GM23338 (cell line): ENCODE measurements at regions not wholly inside any gene's neighbourhood (a gene's known extent, or its start where the extent isn't known, plus 50 kb on each side); places are given as distances from the start of the nearest gene placed in this dataset.

Experiments
- ATAC-seq: fragments of 200-7000 bp; cut with Tn5 transposase; 3 replicates; pipeline ENCODE4 v1.9.1; 2020
- DNase-seq: peaks from one replicate; pipeline ENCODE4 v3.0.0-alpha.2; 2015; ENCODE audit warnings: low spot score
- H2AFZ ChIP-seq: fragments of 200-600 bp; sonication (generic); 2 replicates; pipeline ENCODE4 v1.8.0; 2016; ENCODE audit warnings: antibody characterized with exemption, mild to moderate bottlenecking, moderate library complexity
- H3F3A ChIP-seq: fragments of 200-600 bp; sonication (generic); replicated peaks from 2 replicates; pipeline ENCODE4 v1.8.0; 2017; ENCODE audit warnings: antibody characterized with exemption, mixed run types, low read depth
- H3K27ac ChIP-seq: fragments of 200-600 bp; sonication (generic); 2 replicates; pipeline ENCODE4 v1.6.1; 2016; ENCODE audit warnings: low read depth
- H3K27me3 ChIP-seq: fragments of 200-600 bp; sonication (generic); 2 replicates; pipeline ENCODE4 v1.8.0; 2016; ENCODE audit warnings: mild to moderate bottlenecking, mixed run types, moderate library complexity; ENCODE audit not compliant: insufficient read depth
- H3K36me3 ChIP-seq: fragments of 200-600 bp; sonication (generic); 2 replicates; pipeline ENCODE4 v1.8.0; 2016; ENCODE audit warnings: mild to moderate bottlenecking; ENCODE audit not compliant: insufficient read depth
- H3K4me1 ChIP-seq: fragments of 200-600 bp; sonication (generic); 2 replicates; pipeline ENCODE4 v1.8.0; 2016; ENCODE audit warnings: mild to moderate bottlenecking, moderate library complexity; ENCODE audit not compliant: insufficient read depth
- H3K4me2 ChIP-seq: fragments of 200-600 bp; sonication (generic); 2 replicates; pipeline ENCODE4 v1.7.1; 2017; ENCODE audit warnings: mixed run types
- H3K4me3 ChIP-seq: fragments of 200-600 bp; sonication (generic); 2 replicates; pipeline ENCODE4 v1.6.1; 2016; ENCODE audit warnings: mixed run types
- H3K79me2 ChIP-seq: fragments of 200-600 bp; sonication (generic); replicated peaks from 2 replicates; pipeline ENCODE4 v1.8.0; 2017; ENCODE audit warnings: mild to moderate bottlenecking; ENCODE audit not compliant: insufficient read depth
- H3K9me2 ChIP-seq: fragments of 200-600 bp; sonication (generic); 2 replicates; pipeline ENCODE4 v1.8.0; 2017; ENCODE audit not compliant: insufficient read depth
- H4K20me1 ChIP-seq: fragments of 200-600 bp; sonication (generic); replicated peaks from 2 replicates; pipeline ENCODE4 v1.8.0; 2017; ENCODE audit warnings: mild to moderate bottlenecking; ENCODE audit not compliant: insufficient read depth
- H3K27ac Mint-ChIP-seq: 2 replicates; pipeline ENCODE4 v1.8.0; 2020; ENCODE audit warnings: inconsistent platforms, mild to moderate bottlenecking, moderate library complexity, mixed read lengths
- H3K27me3 Mint-ChIP-seq: 3 replicates; pipeline ENCODE4 v1.8.0; 2022; ENCODE audit warnings: low read depth, mild to moderate bottlenecking, moderate library complexity, mixed read lengths, inconsistent platforms; ENCODE audit not compliant: insufficient read depth, poor library complexity
- H3K36me3 Mint-ChIP-seq: 3 replicates; pipeline ENCODE4 v1.8.0; 2021; ENCODE audit warnings: low read depth, mild to moderate bottlenecking, inconsistent platforms, moderate library complexity, mixed read lengths
- H3K4me1 Mint-ChIP-seq: 3 replicates; pipeline ENCODE4 v1.8.0; 2020; ENCODE audit warnings: mild to moderate bottlenecking, inconsistent platforms, mixed read lengths
- H3K4me3 Mint-ChIP-seq: 3 replicates; pipeline ENCODE4 v1.8.0; 2021; ENCODE audit warnings: moderate library complexity, mild to moderate bottlenecking, inconsistent platforms, mixed read lengths
- H3K9me3 Mint-ChIP-seq: 3 replicates; pipeline ENCODE4 v1.8.0; 2020; ENCODE audit warnings: moderate library complexity, mild to moderate bottlenecking, inconsistent platforms, mixed read lengths
- CREB1 ChIP-seq: fragments of 250-450 bp; sonication (Bioruptor Pico); IDR thresholded peaks from 2 replicates; pipeline ENCODE4 v1.5.0; 2020; ENCODE audit warnings: low read depth, mild to moderate bottlenecking, moderate library complexity
- NANOG ChIP-seq: IDR thresholded peaks from 2 replicates; pipeline ENCODE4 v1.6.1; 2016; ENCODE audit warnings: antibody characterized with exemption, borderline replicate concordance
- POLR2AphosphoS5 ChIP-seq: IDR thresholded peaks from 2 replicates; pipeline ENCODE4 v1.6.1; 2016; ENCODE audit warnings: antibody characterized with exemption, low read depth
- STAT1 ChIP-seq: IDR thresholded peaks from one replicate; pipeline ENCODE4 v1.6.1; 2016; ENCODE audit warnings: antibody characterized with exemption; ENCODE audit not compliant: unreplicated experiment
- ZNF114 ChIP-seq: fragments of 250-450 bp; sonication (Bioruptor Pico); IDR thresholded peaks from 2 replicates; pipeline ENCODE4 v1.5.0; 2020; ENCODE audit warnings: mild to moderate bottlenecking, moderate library complexity
- ZNF331 ChIP-seq: fragments of 250-450 bp; sonication (Bioruptor Pico); IDR thresholded peaks from 2 replicates; pipeline ENCODE4 v1.5.0; 2020; ENCODE audit warnings: low read depth, mild to moderate bottlenecking, moderate library complexity
- TF ChIP-seq, protein P1 (sequence below): IDR thresholded peaks from 2 replicates; pipeline ENCODE4 v1.6.1; 2016; ENCODE audit warnings: antibody characterized with exemption
- TF ChIP-seq, protein P2 (sequence below): fragments of 250-450 bp; sonication (Bioruptor Pico); IDR thresholded peaks from 2 replicates; pipeline ENCODE4 v1.5.0; 2020; ENCODE audit warnings: mild to moderate bottlenecking, moderate library complexity

GRCh38 chr1:29907596-29907995, 671.3 kb downstream of the PTPRU start (continued):
- TF ChIP-seq STAT1: no peak
- no peak for TF ChIP-seq ZNF114 (CRISPR knock-in tag)
- no peak for TF ChIP-seq ZNF331 (CRISPR knock-in tag)
- TF ChIP-seq POLR2AphosphoS5: no peak
- TF ChIP-seq NANOG: no peak

- ATAC-seq: no peak
- Histone ChIP-seq H3K4me1 (peaks cover 5% of the 10 kb centered on the region), H3K79me2 (no peaks in the 10 kb centered on the region), H3K4me2 (no peak overlapping the region), H2AFZ (no peak overlapping the region), H3K27me3 (no peaks in the 10 kb centered on the region), H4K20me1 (no peaks in the 10 kb centered on the region), H3K27ac (no peak overlapping the region), H3F3A (no peaks in the 10 kb centered on the region), H3K36me3 (no peaks in the 10 kb centered on the region), H3K9me2 (no peaks in the 10 kb centered on the region), H3K4me3 (no peak overlapping the region)
- peaks cover under 1% of the 10 kb centered on the region; the same call in 1 of the 3 replicates for H3K9me3 Mint-ChIP-seq
- H3K4me1 Mint-ChIP-seq: peaks cover 16% of the 10 kb centered on the region
- DNase-seq: no peak
- no peak overlapping the region for H3K27ac Mint-ChIP-seq
- no peak for TF ChIP-seq ZNF331 (CRISPR knock-in tag)
- no peak for TF ChIP-seq CREB1 (CRISPR knock-in tag)
- TF ChIP-seq STAT1: no peak
- no peak for TF ChIP-seq ZNF114 (CRISPR knock-in tag)
- TF ChIP-seq NANOG: no peak
- TF ChIP-seq, protein P1, sequence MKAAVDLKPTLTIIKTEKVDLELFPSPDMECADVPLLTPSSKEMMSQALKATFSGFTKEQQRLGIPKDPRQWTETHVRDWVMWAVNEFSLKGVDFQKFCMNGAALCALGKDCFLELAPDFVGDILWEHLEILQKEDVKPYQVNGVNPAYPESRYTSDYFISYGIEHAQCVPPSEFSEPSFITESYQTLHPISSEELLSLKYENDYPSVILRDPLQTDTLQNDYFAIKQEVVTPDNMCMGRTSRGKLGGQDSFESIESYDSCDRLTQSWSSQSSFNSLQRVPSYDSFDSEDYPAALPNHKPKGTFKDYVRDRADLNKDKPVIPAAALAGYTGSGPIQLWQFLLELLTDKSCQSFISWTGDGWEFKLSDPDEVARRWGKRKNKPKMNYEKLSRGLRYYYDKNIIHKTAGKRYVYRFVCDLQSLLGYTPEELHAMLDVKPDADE: no peak
- TF ChIP-seq, protein P2, sequence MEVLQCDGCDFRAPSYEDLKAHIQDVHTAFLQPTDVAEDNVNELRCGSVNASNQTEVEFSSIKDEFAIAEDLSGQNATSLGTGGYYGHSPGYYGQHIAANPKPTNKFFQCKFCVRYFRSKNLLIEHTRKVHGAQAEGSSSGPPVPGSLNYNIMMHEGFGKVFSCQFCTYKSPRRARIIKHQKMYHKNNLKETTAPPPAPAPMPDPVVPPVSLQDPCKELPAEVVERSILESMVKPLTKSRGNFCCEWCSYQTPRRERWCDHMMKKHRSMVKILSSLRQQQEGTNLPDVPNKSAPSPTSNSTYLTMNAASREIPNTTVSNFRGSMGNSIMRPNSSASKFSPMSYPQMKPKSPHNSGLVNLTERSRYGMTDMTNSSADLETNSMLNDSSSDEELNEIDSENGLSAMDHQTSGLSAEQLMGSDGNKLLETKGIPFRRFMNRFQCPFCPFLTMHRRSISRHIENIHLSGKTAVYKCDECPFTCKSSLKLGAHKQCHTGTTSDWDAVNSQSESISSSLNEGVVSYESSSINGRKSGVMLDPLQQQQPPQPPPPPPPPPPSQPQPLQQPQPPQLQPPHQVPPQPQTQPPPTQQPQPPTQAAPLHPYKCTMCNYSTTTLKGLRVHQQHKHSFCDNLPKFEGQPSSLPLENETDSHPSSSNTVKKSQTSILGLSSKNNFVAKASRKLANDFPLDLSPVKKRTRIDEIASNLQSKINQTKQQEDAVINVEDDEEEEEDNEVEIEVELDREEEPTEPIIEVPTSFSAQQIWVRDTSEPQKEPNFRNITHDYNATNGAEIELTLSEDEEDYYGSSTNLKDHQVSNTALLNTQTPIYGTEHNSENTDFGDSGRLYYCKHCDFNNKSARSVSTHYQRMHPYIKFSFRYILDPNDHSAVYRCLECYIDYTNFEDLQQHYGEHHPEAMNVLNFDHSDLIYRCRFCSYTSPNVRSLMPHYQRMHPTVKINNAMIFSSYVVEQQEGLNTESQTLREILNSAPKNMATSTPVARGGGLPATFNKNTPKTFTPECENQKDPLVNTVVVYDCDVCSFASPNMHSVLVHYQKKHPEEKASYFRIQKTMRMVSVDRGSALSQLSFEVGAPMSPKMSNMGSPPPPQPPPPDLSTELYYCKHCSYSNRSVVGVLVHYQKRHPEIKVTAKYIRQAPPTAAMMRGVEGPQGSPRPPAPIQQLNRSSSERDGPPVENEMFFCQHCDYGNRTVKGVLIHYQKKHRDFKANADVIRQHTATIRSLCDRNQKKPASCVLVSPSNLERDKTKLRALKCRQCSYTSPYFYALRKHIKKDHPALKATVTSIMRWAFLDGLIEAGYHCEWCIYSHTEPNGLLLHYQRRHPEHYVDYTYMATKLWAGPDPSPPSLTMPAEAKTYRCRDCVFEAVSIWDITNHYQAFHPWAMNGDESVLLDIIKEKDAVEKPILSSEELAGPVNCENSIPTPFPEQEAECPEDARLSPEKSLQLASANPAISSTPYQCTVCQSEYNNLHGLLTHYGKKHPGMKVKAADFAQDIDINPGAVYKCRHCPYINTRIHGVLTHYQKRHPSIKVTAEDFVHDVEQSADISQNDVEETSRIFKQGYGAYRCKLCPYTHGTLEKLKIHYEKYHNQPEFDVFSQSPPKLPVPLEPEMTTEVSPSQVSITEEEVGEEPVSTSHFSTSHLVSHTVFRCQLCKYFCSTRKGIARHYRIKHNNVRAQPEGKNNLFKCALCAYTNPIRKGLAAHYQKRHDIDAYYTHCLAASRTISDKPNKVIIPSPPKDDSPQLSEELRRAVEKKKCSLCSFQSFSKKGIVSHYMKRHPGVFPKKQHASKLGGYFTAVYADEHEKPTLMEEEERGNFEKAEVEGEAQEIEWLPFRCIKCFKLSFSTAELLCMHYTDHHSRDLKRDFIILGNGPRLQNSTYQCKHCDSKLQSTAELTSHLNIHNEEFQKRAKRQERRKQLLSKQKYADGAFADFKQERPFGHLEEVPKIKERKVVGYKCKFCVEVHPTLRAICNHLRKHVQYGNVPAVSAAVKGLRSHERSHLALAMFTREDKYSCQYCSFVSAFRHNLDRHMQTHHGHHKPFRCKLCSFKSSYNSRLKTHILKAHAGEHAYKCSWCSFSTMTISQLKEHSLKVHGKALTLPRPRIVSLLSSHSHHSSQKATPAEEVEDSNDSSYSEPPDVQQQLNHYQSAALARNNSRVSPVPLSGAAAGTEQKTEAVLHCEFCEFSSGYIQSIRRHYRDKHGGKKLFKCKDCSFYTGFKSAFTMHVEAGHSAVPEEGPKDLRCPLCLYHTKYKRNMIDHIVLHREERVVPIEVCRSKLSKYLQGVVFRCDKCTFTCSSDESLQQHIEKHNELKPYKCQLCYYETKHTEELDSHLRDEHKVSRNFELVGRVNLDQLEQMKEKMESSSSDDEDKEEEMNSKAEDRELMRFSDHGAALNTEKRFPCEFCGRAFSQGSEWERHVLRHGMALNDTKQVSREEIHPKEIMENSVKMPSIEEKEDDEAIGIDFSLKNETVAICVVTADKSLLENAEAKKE (CRISPR knock-in tag): no peak
- H3K27me3 Mint-ChIP-seq: peaks cover 2% of the 10 kb centered on the region
- 0 out of 3 replicates have a peak, but pooled peaks cover under 1% of the 10 kb centered on the region for H3K36me3 Mint-ChIP-seq
- H3K4me3 Mint-ChIP-seq: no peak overlapping the region
Measured at GRCh38 chr1:29906927-29907326, 670.6 kb downstream of the PTPRU start.
